ENCODE measurements at regions not wholly inside any gene's neighbourhood (a gene's known extent, or its start where the extent isn't known, plus 50 kb on each side); places are given as distances from the start of the nearest gene placed in this dataset.

GRCh38 chr5:145230781-145231180 is 604.4 kb downstream of the PRELID2 start:
- FAIRE-seq (no peak), ATAC-seq (no peak), DNase-seq (ENCODE audit: extremely low read depth in 1 of 4, low spot score in 3 of 4) (no peak)
- no peak overlapping the region for H3K4me3 ChIP-seq
- no peaks in the 10 kb centered on the region for H3K4me1 ChIP-seq (replicated peaks in 1 of 2; ENCODE audit: control insufficient read depth in 2 of 2, insufficient read depth in 2 of 2, low read length in 2 of 2)
- H3K27me3 ChIP-seq (ENCODE audit: control insufficient read depth in 2 of 2, insufficient read depth in 2 of 2, low read length in 2 of 2), result no peaks in the 10 kb centered on the region
- no TSS peak for BruUV-seq (replicated peaks)
- no peaks in the 10 kb centered on the region for H3K9me1 ChIP-seq (ENCODE audit: control insufficient read depth, insufficient read depth, low read length)
- intact Hi-C loops (cut with micrococcal nuclease) (loop anchor here (10.0 kb wide), 1 partner anchor 1026 kb away; no protein-coding TSS in a partner anchor), in situ Hi-C loops (cut with MboI) (no loop called here)
- no peak overlapping the region for H2AFZ ChIP-seq (ENCODE audit: low read depth, low read length)
- ChIA-PET POLR2A (no interaction called here), CTCF (ENCODE audit: low intra/inter-chr PET ratio) (no interaction called here)
- H3K79me2 ChIP-seq (ENCODE audit: control insufficient read depth, insufficient read depth, low read length), result no peaks in the 10 kb centered on the region
- 0% methylated on average over 2 of the region's 2 CpGs for WGBS (ENCODE audit: insufficient coverage, low coverage, missing lambda C conversion rate)
- no peak overlapping the region for H3K9ac ChIP-seq (ENCODE audit: insufficient read depth in 1 of 2, low read depth in 2 of 2, low read length in 2 of 2)
- no peak overlapping the region for H3K27ac ChIP-seq (ENCODE audit: extremely low read depth, low read depth, low read length)
- no peaks in the 10 kb centered on the region for H4K20me1 ChIP-seq (replicated peaks; ENCODE audit: control insufficient read depth, insufficient read depth, low read length)
- no peaks in the 10 kb centered on the region for H3K9me3 ChIP-seq (replicated peaks; ENCODE audit: control insufficient read depth, insufficient read depth, low read depth, low read length)
- H3K4me2 ChIP-seq (ENCODE audit: insufficient read depth, low read length), result no peak overlapping the region
- no peak for TF ChIP-seq HMG20B (CRISPR knock-in tag; IDR thresholded peaks at IDR 0.05)
- no peak for TF ChIP-seq OTX1 (CRISPR knock-in tag; IDR thresholded peaks at IDR 0.05)
- TF ChIP-seq ZNF197 (CRISPR knock-in tag; IDR thresholded peaks at IDR 0.05; ENCODE audit: low read depth), result no peak
- TF ChIP-seq, protein P1, sequence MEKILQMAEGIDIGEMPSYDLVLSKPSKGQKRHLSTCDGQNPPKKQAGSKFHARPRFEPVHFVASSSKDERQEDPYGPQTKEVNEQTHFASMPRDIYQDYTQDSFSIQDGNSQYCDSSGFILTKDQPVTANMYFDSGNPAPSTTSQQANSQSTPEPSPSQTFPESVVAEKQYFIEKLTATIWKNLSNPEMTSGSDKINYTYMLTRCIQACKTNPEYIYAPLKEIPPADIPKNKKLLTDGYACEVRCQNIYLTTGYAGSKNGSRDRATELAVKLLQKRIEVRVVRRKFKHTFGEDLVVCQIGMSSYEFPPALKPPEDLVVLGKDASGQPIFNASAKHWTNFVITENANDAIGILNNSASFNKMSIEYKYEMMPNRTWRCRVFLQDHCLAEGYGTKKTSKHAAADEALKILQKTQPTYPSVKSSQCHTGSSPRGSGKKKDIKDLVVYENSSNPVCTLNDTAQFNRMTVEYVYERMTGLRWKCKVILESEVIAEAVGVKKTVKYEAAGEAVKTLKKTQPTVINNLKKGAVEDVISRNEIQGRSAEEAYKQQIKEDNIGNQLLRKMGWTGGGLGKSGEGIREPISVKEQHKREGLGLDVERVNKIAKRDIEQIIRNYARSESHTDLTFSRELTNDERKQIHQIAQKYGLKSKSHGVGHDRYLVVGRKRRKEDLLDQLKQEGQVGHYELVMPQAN (IDR thresholded peaks at IDR 0.05; ENCODE audit: borderline replicate concordance), result no peak
- TF ChIP-seq, protein P2, sequence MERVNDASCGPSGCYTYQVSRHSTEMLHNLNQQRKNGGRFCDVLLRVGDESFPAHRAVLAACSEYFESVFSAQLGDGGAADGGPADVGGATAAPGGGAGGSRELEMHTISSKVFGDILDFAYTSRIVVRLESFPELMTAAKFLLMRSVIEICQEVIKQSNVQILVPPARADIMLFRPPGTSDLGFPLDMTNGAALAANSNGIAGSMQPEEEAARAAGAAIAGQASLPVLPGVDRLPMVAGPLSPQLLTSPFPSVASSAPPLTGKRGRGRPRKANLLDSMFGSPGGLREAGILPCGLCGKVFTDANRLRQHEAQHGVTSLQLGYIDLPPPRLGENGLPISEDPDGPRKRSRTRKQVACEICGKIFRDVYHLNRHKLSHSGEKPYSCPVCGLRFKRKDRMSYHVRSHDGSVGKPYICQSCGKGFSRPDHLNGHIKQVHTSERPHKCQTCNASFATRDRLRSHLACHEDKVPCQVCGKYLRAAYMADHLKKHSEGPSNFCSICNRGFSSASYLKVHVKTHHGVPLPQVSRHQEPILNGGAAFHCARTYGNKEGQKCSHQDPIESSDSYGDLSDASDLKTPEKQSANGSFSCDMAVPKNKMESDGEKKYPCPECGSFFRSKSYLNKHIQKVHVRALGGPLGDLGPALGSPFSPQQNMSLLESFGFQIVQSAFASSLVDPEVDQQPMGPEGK (CRISPR knock-in tag; IDR thresholded peaks at IDR 0.05; ENCODE audit: borderline replicate concordance), result no peak
- no peak for TF ChIP-seq TCFL5 (CRISPR knock-in tag; conservative IDR thresholded peaks at IDR 0.05)
- TF ChIP-seq PHF20 (IDR thresholded peaks at IDR 0.05; ENCODE audit: partially characterized antibody), result no peak
- TF ChIP-seq ZNF3 (CRISPR knock-in tag; IDR thresholded peaks at IDR 0.05), result no peak
- H3K36me3 ChIP-seq (ENCODE audit: control insufficient read depth, insufficient read depth, low read length), result no peaks in the 10 kb centered on the region

Data from K562 (cell line).